ENCODE measurements at regions not wholly inside any gene's neighbourhood (a gene's known extent, or its start where the extent isn't known, plus 50 kb on each side); places are given as distances from the start of the nearest gene placed in this dataset.

DNA sequence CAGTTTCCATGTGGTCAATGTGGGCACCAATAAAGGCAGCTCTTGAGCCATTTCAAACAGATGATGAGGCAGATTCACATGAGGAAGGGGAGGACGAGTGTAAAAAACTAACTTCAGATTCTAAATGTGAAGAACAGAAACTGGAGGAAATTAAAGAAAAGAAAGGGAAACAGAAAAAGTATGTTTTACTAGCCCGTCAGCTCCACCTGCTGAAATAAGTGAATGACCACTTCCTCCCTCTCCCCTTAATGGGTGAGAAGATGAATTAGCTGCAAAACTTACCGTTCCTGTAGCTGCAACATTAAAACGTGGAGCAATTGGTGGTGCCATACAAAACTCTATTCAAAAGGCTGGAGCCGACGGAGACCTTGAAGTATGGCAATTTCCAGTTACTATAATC is 203.5 kb downstream of the UXS1 start:
- TF ChIP-seq, protein P1, sequence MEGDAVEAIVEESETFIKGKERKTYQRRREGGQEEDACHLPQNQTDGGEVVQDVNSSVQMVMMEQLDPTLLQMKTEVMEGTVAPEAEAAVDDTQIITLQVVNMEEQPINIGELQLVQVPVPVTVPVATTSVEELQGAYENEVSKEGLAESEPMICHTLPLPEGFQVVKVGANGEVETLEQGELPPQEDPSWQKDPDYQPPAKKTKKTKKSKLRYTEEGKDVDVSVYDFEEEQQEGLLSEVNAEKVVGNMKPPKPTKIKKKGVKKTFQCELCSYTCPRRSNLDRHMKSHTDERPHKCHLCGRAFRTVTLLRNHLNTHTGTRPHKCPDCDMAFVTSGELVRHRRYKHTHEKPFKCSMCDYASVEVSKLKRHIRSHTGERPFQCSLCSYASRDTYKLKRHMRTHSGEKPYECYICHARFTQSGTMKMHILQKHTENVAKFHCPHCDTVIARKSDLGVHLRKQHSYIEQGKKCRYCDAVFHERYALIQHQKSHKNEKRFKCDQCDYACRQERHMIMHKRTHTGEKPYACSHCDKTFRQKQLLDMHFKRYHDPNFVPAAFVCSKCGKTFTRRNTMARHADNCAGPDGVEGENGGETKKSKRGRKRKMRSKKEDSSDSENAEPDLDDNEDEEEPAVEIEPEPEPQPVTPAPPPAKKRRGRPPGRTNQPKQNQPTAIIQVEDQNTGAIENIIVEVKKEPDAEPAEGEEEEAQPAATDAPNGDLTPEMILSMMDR (IDR thresholded peaks at IDR 0.05; ENCODE audit: insufficient read depth, low read length): no peak
- no peak for TF ChIP-seq POLR2AphosphoS5 (IDR thresholded peaks at IDR 0.05; ENCODE audit: low read depth)
